PFSK-1 (cell line): ENCODE measurements at regions not wholly inside any gene's neighbourhood (a gene's known extent, or its start where the extent isn't known, plus 50 kb on each side); places are given as distances from the start of the nearest gene placed in this dataset.

Source experiments
- FOXP2 ChIP-seq: optimal IDR thresholded peaks from 2 replicates; pipeline ENCODE3; 2011; ENCODE audit warnings: borderline replicate concordance, control low read depth, inconsistent platforms; ENCODE audit not compliant: insufficient read depth; ENCODE audit errors: extremely low read length, extremely low read depth
- POLR2AphosphoS5 ChIP-seq: IDR thresholded peaks from 2 replicates; pipeline ENCODE4 v1.6.1; 2012; ENCODE audit warnings: low read depth, mild to moderate bottlenecking, control low read depth, low read length, moderate library complexity
- SIN3A ChIP-seq: IDR thresholded peaks from 2 replicates; pipeline ENCODE4 v1.6.1; 2012; ENCODE audit warnings: mild to moderate bottlenecking, low read length, moderate library complexity, borderline replicate concordance; ENCODE audit not compliant: insufficient read depth
- TAF1 ChIP-seq: IDR thresholded peaks from 2 replicates; pipeline ENCODE4 v1.6.1; 2012; ENCODE audit warnings: low read length, control low read depth, borderline replicate concordance; ENCODE audit not compliant: insufficient read depth
- TF ChIP-seq, protein P1 (sequence below), 2 experiments: IDR thresholded peaks; 2 replicates each; pipeline versions ENCODE4 v1.6.1 to v1.8.0; 2011 to 2012; ENCODE audit warnings: low read depth in 2 of 2, low read length in 2 of 2, control low read depth in 1 of 2, inconsistent platforms in 1 of 2, mild to moderate bottlenecking in 1 of 2, moderate library complexity in 1 of 2; ENCODE audit not compliant: insufficient read depth in 1 of 2

DNA sequence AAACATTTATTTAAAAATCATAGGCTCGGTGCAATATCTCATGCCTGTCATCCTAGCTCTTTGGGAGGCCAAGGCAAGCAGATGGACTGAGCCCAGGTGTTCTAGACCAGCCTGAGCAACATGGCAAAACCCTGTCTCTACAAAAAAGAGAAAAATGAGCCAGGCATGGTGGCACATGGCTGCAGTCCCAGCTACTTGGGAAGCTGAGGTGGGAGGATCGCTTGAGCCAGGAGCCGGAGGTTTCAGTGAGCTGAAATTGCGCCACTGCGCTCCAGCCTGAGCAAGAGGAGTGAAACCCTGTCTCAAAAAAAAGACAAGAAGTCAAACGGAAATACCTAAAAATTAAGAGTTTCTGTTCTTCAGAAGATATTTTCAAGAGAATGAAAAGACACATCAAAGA lies 122.3 kb downstream of the RSL24D1 start:
- TF ChIP-seq POLR2AphosphoS5 (no peak), SIN3A (no peak), TAF1 (no peak)

DNA sequence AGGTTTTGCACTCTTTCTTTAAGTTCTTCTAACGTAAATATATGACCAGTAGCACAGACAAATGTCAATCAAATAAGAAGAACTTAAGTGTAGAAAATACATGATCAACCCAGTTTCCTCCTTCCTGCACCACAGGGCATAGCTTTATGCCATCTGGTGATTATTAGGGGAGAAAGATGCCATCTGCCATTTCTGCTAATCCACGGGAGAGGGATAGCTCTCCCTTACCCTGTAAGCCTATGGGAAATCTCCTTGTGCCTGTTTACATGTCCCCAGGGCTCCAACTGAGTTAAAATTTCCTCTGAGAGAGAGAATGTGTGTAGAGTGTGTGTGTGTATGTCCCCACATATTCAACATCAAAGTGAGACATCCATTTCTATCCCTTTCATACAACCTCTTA lies 135.9 kb downstream of the RSL24D1 start:
- TF ChIP-seq TAF1 (no peak), FOXP2 (no peak), POLR2AphosphoS5 (no peak), SIN3A (no peak)
- TF ChIP-seq, protein P1, sequence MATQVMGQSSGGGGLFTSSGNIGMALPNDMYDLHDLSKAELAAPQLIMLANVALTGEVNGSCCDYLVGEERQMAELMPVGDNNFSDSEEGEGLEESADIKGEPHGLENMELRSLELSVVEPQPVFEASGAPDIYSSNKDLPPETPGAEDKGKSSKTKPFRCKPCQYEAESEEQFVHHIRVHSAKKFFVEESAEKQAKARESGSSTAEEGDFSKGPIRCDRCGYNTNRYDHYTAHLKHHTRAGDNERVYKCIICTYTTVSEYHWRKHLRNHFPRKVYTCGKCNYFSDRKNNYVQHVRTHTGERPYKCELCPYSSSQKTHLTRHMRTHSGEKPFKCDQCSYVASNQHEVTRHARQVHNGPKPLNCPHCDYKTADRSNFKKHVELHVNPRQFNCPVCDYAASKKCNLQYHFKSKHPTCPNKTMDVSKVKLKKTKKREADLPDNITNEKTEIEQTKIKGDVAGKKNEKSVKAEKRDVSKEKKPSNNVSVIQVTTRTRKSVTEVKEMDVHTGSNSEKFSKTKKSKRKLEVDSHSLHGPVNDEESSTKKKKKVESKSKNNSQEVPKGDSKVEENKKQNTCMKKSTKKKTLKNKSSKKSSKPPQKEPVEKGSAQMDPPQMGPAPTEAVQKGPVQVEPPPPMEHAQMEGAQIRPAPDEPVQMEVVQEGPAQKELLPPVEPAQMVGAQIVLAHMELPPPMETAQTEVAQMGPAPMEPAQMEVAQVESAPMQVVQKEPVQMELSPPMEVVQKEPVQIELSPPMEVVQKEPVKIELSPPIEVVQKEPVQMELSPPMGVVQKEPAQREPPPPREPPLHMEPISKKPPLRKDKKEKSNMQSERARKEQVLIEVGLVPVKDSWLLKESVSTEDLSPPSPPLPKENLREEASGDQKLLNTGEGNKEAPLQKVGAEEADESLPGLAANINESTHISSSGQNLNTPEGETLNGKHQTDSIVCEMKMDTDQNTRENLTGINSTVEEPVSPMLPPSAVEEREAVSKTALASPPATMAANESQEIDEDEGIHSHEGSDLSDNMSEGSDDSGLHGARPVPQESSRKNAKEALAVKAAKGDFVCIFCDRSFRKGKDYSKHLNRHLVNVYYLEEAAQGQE (IDR thresholded peaks at IDR 0.05; ENCODE audit: insufficient read depth in 1 of 2, low read depth in 2 of 2, low read length in 2 of 2) = no peak

DNA sequence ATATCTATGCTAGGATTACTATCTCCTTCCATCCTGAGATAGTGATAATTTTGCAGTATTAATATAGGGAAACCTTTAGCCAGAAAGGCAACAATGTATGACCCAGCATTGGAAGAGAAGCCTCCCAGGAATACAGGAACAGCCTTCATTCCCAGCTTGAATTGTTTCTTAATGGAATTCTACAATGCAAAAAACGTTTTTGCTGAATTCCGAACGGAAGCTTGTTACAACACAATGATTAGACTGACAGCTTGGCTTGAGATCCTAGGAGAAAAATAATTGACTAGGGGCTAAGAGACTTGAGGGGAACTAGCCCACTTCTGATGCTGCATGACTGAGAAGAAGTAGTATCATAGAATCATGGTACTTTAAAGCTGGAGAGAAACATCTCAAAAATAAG lies 140.2 kb downstream of the RSL24D1 start:
- TF ChIP-seq SIN3A (no peak), FOXP2 (no peak), POLR2AphosphoS5 (no peak), TAF1 (no peak)
- TF ChIP-seq, protein P1 (IDR thresholded peaks at IDR 0.05; ENCODE audit: insufficient read depth in 1 of 2, low read depth in 2 of 2, low read length in 2 of 2) = no peak

DNA sequence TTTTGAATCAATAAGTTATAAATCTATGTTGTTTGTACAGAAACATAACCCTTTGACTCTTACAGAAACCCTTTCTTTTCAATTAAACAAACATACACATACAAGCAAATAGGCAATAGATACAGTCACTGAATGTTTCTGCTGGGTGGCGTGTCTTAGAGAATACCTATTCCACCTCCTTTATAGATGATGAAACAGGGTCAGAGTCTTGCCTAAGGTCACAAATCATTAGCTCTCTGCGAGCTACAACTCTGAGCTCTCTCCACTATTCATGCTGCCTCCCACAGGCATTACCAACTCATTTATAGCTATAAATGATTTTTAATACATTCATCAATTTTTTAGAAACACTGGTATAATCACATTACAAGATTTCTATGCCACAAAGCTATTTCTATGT lies 152.6 kb downstream of the RSL24D1 start:
- TF ChIP-seq SIN3A (no peak), FOXP2 (no peak), POLR2AphosphoS5 (no peak), TAF1 (no peak)
- TF ChIP-seq, protein P1 (IDR thresholded peaks at IDR 0.05; ENCODE audit: insufficient read depth in 1 of 2, low read depth in 2 of 2, low read length in 2 of 2) = no peak

DNA sequence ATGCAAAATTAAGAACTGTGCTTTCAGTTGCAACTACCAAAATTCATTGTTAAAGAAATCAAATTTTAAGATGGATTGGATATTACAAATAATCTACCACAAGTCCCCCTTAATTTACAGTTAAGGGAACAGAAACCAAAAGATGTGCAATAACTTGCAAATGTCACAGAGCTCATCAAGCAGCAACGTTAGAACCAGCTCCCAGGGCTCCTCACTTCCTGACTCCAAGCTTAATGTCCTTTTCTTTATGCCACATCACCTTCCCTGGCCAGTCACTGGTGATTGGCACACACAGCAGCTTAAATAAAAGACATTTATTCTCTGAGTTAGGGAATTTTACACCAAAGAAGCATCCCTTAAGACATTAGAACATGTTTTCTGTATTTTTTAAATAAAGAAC lies 159.7 kb downstream of the RSL24D1 start:
- TF ChIP-seq TAF1 (no peak), POLR2AphosphoS5 (no peak), SIN3A (no peak), FOXP2 (no peak)
- TF ChIP-seq, protein P1 (IDR thresholded peaks at IDR 0.05; ENCODE audit: insufficient read depth in 1 of 2, low read depth in 2 of 2, low read length in 2 of 2) = no peak
